Uterus (tissue), 2 donors: ENCODE measurements at regions not wholly inside any gene's neighbourhood (a gene's known extent, or its start where the extent isn't known, plus 50 kb on each side); places are given as distances from the start of the nearest gene placed in this dataset.

Experiments used
- POLR2A ChIP-seq, 2 donors: fragments of 450-650 bp; IDR thresholded peaks; one replicate each; pipeline ENCODE4 v1.6.1; 2016; ENCODE audit warnings: antibody characterized with exemption in 2 of 2, mild to moderate bottlenecking in 1 of 2, moderate library complexity in 1 of 2
- TF ChIP-seq, protein P1 (sequence below), 4 experiments: fragments of 200-600 bp in 2 of 4; fragments of 450-650 bp in 2 of 4; sonication (generic) in 2 of 4; IDR thresholded peaks; one replicate each; pipeline ENCODE4 v1.5.1; 2016 to 2019; ENCODE audit warnings: antibody characterized with exemption in 4 of 4, mild to moderate bottlenecking in 2 of 4, moderate library complexity in 1 of 4

DNA sequence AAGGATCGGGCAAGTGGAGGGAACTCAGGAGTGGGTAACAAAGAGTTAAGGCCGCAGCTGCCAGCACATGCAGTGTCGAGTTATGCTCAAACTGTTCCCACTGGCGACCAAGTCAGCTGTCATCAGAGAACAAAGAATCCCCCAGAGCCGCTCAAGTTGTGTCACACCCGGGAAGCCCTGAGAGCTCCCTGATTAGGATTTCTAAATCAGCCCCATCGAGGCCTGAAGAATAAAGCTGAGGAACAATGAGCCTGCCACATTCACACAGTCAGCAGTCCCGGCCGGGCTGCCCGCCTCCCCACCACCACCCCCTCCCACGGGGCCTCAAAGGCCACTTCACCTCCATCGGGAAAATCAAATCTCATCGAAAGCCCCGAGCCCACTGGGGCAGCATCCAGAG is 84.5 kb downstream of the SOX9 start:
- TF ChIP-seq, protein P1, sequence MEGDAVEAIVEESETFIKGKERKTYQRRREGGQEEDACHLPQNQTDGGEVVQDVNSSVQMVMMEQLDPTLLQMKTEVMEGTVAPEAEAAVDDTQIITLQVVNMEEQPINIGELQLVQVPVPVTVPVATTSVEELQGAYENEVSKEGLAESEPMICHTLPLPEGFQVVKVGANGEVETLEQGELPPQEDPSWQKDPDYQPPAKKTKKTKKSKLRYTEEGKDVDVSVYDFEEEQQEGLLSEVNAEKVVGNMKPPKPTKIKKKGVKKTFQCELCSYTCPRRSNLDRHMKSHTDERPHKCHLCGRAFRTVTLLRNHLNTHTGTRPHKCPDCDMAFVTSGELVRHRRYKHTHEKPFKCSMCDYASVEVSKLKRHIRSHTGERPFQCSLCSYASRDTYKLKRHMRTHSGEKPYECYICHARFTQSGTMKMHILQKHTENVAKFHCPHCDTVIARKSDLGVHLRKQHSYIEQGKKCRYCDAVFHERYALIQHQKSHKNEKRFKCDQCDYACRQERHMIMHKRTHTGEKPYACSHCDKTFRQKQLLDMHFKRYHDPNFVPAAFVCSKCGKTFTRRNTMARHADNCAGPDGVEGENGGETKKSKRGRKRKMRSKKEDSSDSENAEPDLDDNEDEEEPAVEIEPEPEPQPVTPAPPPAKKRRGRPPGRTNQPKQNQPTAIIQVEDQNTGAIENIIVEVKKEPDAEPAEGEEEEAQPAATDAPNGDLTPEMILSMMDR (IDR thresholded peaks at IDR 0.05) = no peak
- TF ChIP-seq POLR2A (IDR thresholded peaks at IDR 0.05) = no peak
